Mesenchymal stem cell (in vitro differentiated cells and primary cell): ENCODE measurements at regions not wholly inside any gene's neighbourhood (a gene's known extent, or its start where the extent isn't known, plus 50 kb on each side); places are given as distances from the start of the nearest gene placed in this dataset.

Experiments
- DNase-seq: peaks from one replicate; pipeline ENCODE4 v3.0.0-alpha.2; 2013
- H2AFZ ChIP-seq: one replicate; pipeline ENCODE4 v1.6.1; 2013; ENCODE audit warnings: low read depth, mild to moderate bottlenecking, control low read depth, inconsistent platforms, low read length, moderate library complexity
- H2AK5ac ChIP-seq: 2 replicates; pipeline ENCODE4 v1.6.1; 2013; ENCODE audit warnings: low read length, moderate library complexity, mild to moderate bottlenecking, inconsistent platforms; ENCODE audit not compliant: severe bottlenecking
- H2BK120ac ChIP-seq: one replicate; pipeline ENCODE4 v1.6.1; 2013; ENCODE audit warnings: low read depth, mild to moderate bottlenecking, inconsistent platforms, low read length, moderate library complexity
- H2BK12ac ChIP-seq, 2 experiments: one replicate each; pipeline ENCODE4 v1.6.1; 2013; ENCODE audit warnings: inconsistent platforms in 2 of 2, low read length in 2 of 2, mild to moderate bottlenecking in 2 of 2, moderate library complexity in 2 of 2, control low read depth in 1 of 2
- H2BK15ac ChIP-seq: one replicate; pipeline ENCODE4 v1.6.1; 2013; ENCODE audit warnings: mild to moderate bottlenecking, low read depth, inconsistent platforms; ENCODE audit not compliant: poor library complexity, severe bottlenecking
- H2BK5ac ChIP-seq: 2 replicates; pipeline ENCODE4 v1.6.1; 2013; ENCODE audit warnings: low read depth, mild to moderate bottlenecking, low read length, control low read depth, inconsistent platforms; ENCODE audit not compliant: poor library complexity, severe bottlenecking
- H3K14ac ChIP-seq, 2 experiments: one replicate each; pipeline ENCODE4 v1.6.1; 2013; ENCODE audit warnings: inconsistent platforms in 2 of 2, low read length in 2 of 2, control low read depth in 1 of 2, mild to moderate bottlenecking in 1 of 2, moderate library complexity in 1 of 2
- H3K18ac ChIP-seq, 2 experiments: one replicate each; pipeline ENCODE4 v1.6.1; 2013; ENCODE audit warnings: inconsistent platforms in 2 of 2, low read length in 2 of 2, control low read depth in 1 of 2, low read depth in 1 of 2, mild to moderate bottlenecking in 1 of 2
- H3K23ac ChIP-seq, 2 experiments: one replicate each; pipeline ENCODE4 v1.6.1; 2013; ENCODE audit warnings: inconsistent platforms in 2 of 2, low read length in 2 of 2, mild to moderate bottlenecking in 2 of 2, moderate library complexity in 2 of 2, control low read depth in 1 of 2
- H3K27ac ChIP-seq: 2 replicates; pipeline ENCODE4 v1.5.1; 2013; ENCODE audit warnings: mild to moderate bottlenecking, moderate library complexity, low read length, control low read depth, inconsistent platforms; ENCODE audit not compliant: poor library complexity, severe bottlenecking
- H3K27me3 ChIP-seq, 2 experiments: 2 replicates each; pipeline versions ENCODE4 v1.6.1 to v1.7.0; 2013; ENCODE audit warnings: low read length in 2 of 2, mild to moderate bottlenecking in 2 of 2, moderate library complexity in 2 of 2, control low read depth in 1 of 2, inconsistent platforms in 1 of 2; ENCODE audit not compliant: control insufficient read depth in 1 of 2, insufficient read depth in 1 of 2
- H3K36me3 ChIP-seq, 2 experiments: 2 replicates each; pipeline versions ENCODE4 v1.6.1 to v1.7.0; 2013; ENCODE audit warnings: low read length in 2 of 2, control low read depth in 1 of 2, inconsistent platforms in 1 of 2, low read depth in 1 of 2, mild to moderate bottlenecking in 1 of 2; ENCODE audit not compliant: insufficient read depth in 2 of 2, control insufficient read depth in 1 of 2
- H3K4ac ChIP-seq, 2 experiments: one replicate each; pipeline ENCODE4 v1.6.1; 2013; ENCODE audit warnings: inconsistent platforms in 2 of 2, low read length in 2 of 2, mild to moderate bottlenecking in 2 of 2, moderate library complexity in 2 of 2, control low read depth in 1 of 2, low read depth in 1 of 2
- H3K4me1 ChIP-seq: 2 replicates; pipeline ENCODE4 v1.6.1; 2013; ENCODE audit warnings: low read depth, low read length, control low read depth; ENCODE audit not compliant: control insufficient read depth, insufficient read depth
- H3K4me2 ChIP-seq: 2 replicates; pipeline ENCODE4 v1.6.1; 2013; ENCODE audit warnings: low read length, mild to moderate bottlenecking, inconsistent platforms; ENCODE audit not compliant: poor library complexity, severe bottlenecking
- H3K4me3 ChIP-seq, 2 experiments: 2 replicates each; pipeline versions ENCODE4 v1.5.1 to v1.7.0; 2013; ENCODE audit warnings: low read length in 2 of 2, mild to moderate bottlenecking in 2 of 2, control low read depth in 1 of 2, low read depth in 1 of 2; ENCODE audit not compliant: insufficient read depth in 1 of 2
- H3K79me1 ChIP-seq: replicated peaks from 2 replicates; pipeline ENCODE4 v1.6.1; 2013; ENCODE audit warnings: mild to moderate bottlenecking, control low read depth, low read length, inconsistent platforms; ENCODE audit not compliant: poor library complexity, severe bottlenecking
- H3K9ac ChIP-seq: 2 replicates; pipeline ENCODE4 v1.7.0; 2013; ENCODE audit warnings: mild to moderate bottlenecking, low read length, moderate library complexity
- H3K9me3 ChIP-seq: 2 replicates; pipeline ENCODE4 v1.7.0; 2013; ENCODE audit warnings: mild to moderate bottlenecking, low read length; ENCODE audit not compliant: control insufficient read depth
- H4K8ac ChIP-seq: one replicate; pipeline ENCODE4 v1.6.1; 2013; ENCODE audit warnings: inconsistent platforms, mild to moderate bottlenecking, low read length, moderate library complexity
- H4K91ac ChIP-seq: one replicate; pipeline ENCODE4 v1.6.1; 2013; ENCODE audit warnings: mild to moderate bottlenecking, low read length, inconsistent platforms
- WGBS: methylation state at CpG from one replicate; pipeline ENCODE4 v1.1.7; 2013; ENCODE audit warnings: mixed read lengths; 5-methylcytosine and 5-hydroxymethylcytosine counted together

DNA sequence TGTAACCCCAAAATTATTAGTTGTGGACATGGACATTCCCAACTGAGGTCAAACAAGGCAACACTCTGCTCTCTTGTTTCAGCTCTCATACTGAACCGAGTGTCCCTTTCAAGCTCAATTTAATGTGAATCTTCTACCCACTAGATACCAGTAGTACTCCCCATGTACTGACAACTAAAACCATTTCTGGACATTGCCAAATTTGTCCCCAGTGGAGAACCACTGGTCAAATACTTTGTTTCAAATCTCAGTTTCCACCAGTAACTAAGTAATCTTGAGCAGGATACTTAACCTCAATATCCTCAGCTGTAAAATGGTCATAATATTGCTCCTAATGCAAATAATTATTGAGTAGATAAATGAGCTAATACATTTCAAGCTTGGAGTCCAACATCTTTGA lies 566.0 kb downstream of the ZIC1 start:
- Histone ChIP-seq H3K4me1 (no peaks in the 10 kb centered on the region), H3K79me1 (no peaks in the 10 kb centered on the region), H4K8ac (no peak overlapping the region), H3K23ac (no peak overlapping the region), H4K91ac (no peak overlapping the region), H3K4me2 (no peak overlapping the region), H3K9me3 (no peaks in the 10 kb centered on the region), H3K18ac (no peak overlapping the region), H2BK12ac (no peak overlapping the region), H3K4me3 (no peak overlapping the region), H2BK15ac (no peak overlapping the region), H3K14ac (no peak overlapping the region), H3K27ac (no peak overlapping the region), H2AK5ac (no peak overlapping the region), H2BK120ac (no peak overlapping the region), H3K4ac (no peak overlapping the region), H2BK5ac (no peak overlapping the region), H2AFZ (no peak overlapping the region), H3K9ac (no peak overlapping the region), H3K36me3 (no peaks in the 10 kb centered on the region), H3K27me3 (no peaks in the 10 kb centered on the region)
- 98% methylated on average over 1 of the region's 1 CpG for WGBS
- DNase-seq = no peak

DNA sequence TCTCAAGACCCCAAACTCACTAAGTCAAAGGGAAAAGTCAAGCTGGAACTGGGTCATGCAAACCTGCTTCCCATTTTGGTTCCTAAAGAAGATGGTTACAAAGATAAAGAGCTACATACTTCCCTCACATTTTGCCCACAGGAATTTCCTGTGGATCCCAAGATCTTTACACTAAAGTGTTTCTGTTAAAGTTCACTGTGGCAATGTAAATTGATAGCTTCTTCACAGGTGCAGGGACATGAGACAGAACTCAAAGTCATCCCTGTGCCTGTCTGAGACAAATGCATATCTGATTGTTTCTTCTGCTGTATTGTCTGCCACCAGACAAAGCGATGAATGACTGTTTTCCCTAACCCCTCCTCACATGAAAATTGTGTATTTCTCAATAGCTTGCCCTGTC lies 567.8 kb downstream of the ZIC1 start:
- H3K4me2 ChIP-seq = no peak overlapping the region
- DNase-seq = peak; percentile 2
- H3K4me1 ChIP-seq = no peaks in the 10 kb centered on the region
- no peak overlapping the region for H2AK5ac ChIP-seq
- H3K36me3 ChIP-seq = no peaks in the 10 kb centered on the region
- H2BK120ac ChIP-seq = no peak overlapping the region
- H3K79me1 ChIP-seq = no peaks in the 10 kb centered on the region
- no peak overlapping the region for H2AFZ ChIP-seq
- H3K14ac ChIP-seq = no peak overlapping the region
- H4K8ac ChIP-seq = no peak overlapping the region
- no peak overlapping the region for H4K91ac ChIP-seq
- H3K27me3 ChIP-seq = no peaks in the 10 kb centered on the region
- H2BK12ac ChIP-seq = no peak overlapping the region
- no peak overlapping the region for H3K9ac ChIP-seq
- H3K9me3 ChIP-seq = no peaks in the 10 kb centered on the region
- H3K27ac ChIP-seq = no peak overlapping the region
- 89% methylated on average over 1 of the region's 1 CpG for WGBS
- H3K23ac ChIP-seq = no peak overlapping the region
- no peak overlapping the region for H3K4me3 ChIP-seq
- no peak overlapping the region for H2BK5ac ChIP-seq
- no peak overlapping the region for H3K18ac ChIP-seq
- H2BK15ac ChIP-seq = no peak overlapping the region
- H3K4ac ChIP-seq = no peak overlapping the region

DNA sequence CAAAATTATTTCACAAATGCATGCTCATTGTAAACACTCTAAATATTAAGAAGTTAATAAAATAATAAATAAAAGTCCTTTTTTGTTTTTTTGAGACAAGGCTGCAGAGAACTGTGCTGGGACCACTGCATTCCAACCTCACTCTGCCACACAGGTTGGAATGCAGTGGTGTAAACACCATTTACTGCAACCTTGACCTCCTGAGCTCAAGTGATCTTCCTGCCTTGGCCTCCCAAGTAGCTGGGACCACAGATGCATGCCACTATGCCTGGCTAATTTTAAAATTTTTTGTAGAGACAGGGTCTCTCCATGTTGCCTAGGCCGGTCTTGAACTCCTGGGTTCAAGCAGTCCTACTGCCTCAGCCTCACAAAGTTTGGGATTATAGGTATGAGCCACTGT lies 578.4 kb downstream of the ZIC1 start:
- no peak overlapping the region for H2BK15ac ChIP-seq
- no peaks in the 10 kb centered on the region for H3K79me1 ChIP-seq
- H3K4me3 ChIP-seq = no peak overlapping the region
- H3K4me1 ChIP-seq = no peaks in the 10 kb centered on the region
- no peak overlapping the region for H2BK120ac ChIP-seq
- no peak overlapping the region for H3K9ac ChIP-seq
- H3K36me3 ChIP-seq = no peaks in the 10 kb centered on the region
- H4K91ac ChIP-seq = no peak overlapping the region
- H3K23ac ChIP-seq = no peak overlapping the region
- H3K14ac ChIP-seq = no peak overlapping the region
- H4K8ac ChIP-seq = no peak overlapping the region
- H3K27ac ChIP-seq = no peak overlapping the region
- no peak for DNase-seq
- H2BK12ac ChIP-seq = no peak overlapping the region
- H3K4me2 ChIP-seq = no peak overlapping the region
- H3K4ac ChIP-seq = no peak overlapping the region
- no peaks in the 10 kb centered on the region for H3K9me3 ChIP-seq
- H2AFZ ChIP-seq = no peak overlapping the region
- H3K18ac ChIP-seq = no peak overlapping the region
- no peak overlapping the region for H2BK5ac ChIP-seq
- H3K27me3 ChIP-seq = no peaks in the 10 kb centered on the region
- WGBS = 79% methylated on average over 1 of the region's 1 CpG
- no peak overlapping the region for H2AK5ac ChIP-seq

DNA sequence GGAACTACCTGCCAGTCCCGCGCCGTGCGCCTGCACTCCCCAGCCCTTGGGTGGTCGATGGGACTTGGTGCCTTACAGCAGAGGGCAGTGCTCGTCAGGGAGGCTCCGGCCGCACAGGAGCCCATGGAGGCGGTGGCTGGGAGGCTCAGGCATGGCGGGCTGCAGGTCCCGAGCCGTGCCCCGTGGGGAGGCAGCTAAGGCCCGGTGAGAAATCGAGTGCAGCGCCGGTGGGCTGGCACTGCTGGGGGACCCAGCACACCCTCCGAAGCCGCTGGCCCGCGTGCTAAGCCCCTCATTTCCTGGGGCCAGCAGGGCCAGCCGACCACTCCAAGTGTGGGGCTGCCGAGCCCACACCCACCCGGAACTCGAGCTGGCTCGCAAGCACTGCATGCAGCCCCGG lies 580.2 kb downstream of the ZIC1 start:
- Histone ChIP-seq H3K4me2 (no peak overlapping the region), H3K4me1 (no peaks in the 10 kb centered on the region), H2AFZ (no peak overlapping the region), H3K18ac (no peak overlapping the region), H3K9ac (no peak overlapping the region), H3K4me3 (no peak overlapping the region), H4K8ac (no peak overlapping the region), H3K79me1 (no peaks in the 10 kb centered on the region), H3K23ac (no peak overlapping the region), H2BK15ac (no peak overlapping the region), H2BK12ac (no peak overlapping the region), H3K14ac (peak overlapping the region in 1 of 2 experiments; percentile 41), H4K91ac (no peak overlapping the region), H3K9me3 (no peaks in the 10 kb centered on the region), H3K36me3 (no peaks in the 10 kb centered on the region), H3K4ac (no peak overlapping the region), H3K27me3 (no peaks in the 10 kb centered on the region), H2BK5ac (no peak overlapping the region), H3K27ac (no peak overlapping the region), H2AK5ac (no peak overlapping the region), H2BK120ac (no peak overlapping the region)
- DNase-seq = no peak
- 97% methylated on average over 25 of the region's 27 CpGs for WGBS
